ENCODE measurements at regions not wholly inside any gene's neighbourhood (a gene's known extent, or its start where the extent isn't known, plus 50 kb on each side); places are given as distances from the start of the nearest gene placed in this dataset.
"Not testable (repeated sequence)": the region's sequence is repeated elsewhere in the genome, so short reads cannot be mapped to it uniquely, and the experiment has no call there.

DNA sequence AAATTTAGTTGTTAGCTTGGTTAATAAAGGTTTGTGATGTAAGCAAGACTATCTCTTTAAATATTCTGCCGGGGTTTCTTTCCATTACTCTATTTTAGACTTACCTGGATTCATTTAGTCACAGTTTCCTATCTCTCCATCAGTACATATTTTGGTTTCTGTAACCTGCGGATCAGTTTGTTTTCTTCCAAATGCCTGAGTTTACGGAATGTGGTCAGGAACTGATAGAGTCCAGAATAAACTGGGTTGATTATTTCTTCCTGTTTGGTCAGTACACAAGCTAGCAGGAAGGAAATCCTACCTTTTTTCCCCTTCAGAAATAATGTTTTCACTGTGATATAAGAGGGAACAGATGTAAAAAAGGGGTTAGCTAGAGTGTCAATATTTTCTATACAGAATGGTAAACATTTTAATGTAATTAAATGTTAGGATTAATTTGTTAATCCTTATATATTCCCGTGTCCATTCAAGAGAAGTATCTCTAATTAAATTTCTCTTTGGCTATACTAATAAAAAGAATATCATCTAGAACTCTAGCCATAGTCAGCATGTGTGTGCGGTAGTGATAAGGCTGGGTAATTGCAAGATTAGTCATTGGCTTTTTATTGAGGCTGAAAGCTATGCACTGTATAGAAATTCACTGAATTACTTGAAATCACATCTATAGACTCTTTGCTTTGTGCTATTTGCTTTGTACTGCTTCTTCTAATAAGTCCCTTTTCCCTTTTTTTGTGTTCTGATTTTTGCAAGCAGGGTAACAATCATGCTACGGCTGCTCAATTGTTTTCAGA is 144.7 kb upstream of the ADGRL4 start:
- H3K4me3 ChIP-seq = no peak overlapping the region
- no peak for DNase-seq
- no peaks in the 10 kb centered on the region for H3K9me3 ChIP-seq (replicated peaks)
- intact Hi-C loops (cut with micrococcal nuclease) = no loop called here
- no peaks in the 10 kb centered on the region for H3K27me3 ChIP-seq (ENCODE audit: low read depth)
- H3K4me1 ChIP-seq = peaks cover 4% of the 10 kb centered on the region
- H3K27ac ChIP-seq (replicated peaks) = no peak overlapping the region
- TF ChIP-seq, protein P1, sequence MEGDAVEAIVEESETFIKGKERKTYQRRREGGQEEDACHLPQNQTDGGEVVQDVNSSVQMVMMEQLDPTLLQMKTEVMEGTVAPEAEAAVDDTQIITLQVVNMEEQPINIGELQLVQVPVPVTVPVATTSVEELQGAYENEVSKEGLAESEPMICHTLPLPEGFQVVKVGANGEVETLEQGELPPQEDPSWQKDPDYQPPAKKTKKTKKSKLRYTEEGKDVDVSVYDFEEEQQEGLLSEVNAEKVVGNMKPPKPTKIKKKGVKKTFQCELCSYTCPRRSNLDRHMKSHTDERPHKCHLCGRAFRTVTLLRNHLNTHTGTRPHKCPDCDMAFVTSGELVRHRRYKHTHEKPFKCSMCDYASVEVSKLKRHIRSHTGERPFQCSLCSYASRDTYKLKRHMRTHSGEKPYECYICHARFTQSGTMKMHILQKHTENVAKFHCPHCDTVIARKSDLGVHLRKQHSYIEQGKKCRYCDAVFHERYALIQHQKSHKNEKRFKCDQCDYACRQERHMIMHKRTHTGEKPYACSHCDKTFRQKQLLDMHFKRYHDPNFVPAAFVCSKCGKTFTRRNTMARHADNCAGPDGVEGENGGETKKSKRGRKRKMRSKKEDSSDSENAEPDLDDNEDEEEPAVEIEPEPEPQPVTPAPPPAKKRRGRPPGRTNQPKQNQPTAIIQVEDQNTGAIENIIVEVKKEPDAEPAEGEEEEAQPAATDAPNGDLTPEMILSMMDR (IDR thresholded peaks at IDR 0.05; ENCODE audit: borderline replicate concordance) = no peak
- H3K36me3 ChIP-seq = no peaks in the 10 kb centered on the region

DNA sequence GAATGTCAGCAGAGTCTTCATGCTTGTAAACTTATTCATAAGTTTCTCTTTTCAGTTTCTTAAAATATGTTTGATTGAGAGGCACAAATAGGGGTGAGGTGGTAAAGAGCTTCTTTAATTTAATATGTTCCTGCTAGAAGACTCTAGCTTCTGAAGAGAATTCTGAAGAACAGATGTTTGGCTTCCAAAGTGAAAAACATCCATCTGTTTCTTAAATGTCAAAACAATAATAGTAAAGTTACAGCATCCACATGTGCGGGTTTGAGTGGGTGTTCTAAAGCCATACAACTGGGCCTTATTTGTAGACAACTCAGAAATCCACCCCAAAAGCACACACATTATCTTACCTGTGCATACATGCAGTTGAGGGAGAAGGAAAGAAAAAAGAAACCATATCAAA is 144.0 kb upstream of the ADGRL4 start:
- no peaks in the 10 kb centered on the region for H3K27me3 ChIP-seq (ENCODE audit: low read depth)
- no peaks in the 10 kb centered on the region for H3K9me3 ChIP-seq (replicated peaks)
- H3K36me3 ChIP-seq = no peaks in the 10 kb centered on the region
- peaks cover 4% of the 10 kb centered on the region for H3K4me1 ChIP-seq
- intact Hi-C loops (cut with micrococcal nuclease) = no loop called here
- H3K27ac ChIP-seq (replicated peaks) = no peak overlapping the region
- H3K4me3 ChIP-seq = no peak overlapping the region
- no peak for DNase-seq
- TF ChIP-seq, protein P1 (IDR thresholded peaks at IDR 0.05; ENCODE audit: borderline replicate concordance) = no peak

DNA sequence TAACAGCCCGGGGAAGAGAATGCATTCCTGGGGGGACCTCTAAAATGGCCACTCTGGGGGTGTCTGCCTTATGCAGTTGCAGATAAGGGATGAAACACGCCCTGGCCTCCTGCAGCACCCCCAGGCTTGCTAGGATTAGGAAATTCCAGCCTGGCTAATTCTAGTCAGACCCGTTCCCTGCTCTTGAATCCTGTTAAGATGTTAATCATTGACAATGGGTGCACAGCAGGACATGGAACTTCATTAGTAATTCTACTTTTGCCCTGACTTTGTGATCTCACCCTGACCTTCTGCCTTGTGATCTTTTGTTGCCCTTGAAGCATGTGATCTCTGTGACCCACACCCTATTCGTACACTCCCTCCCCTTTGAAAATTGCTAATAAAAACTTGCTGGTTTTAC is 131.7 kb upstream of the ADGRL4 start:
- H3K27me3 ChIP-seq (ENCODE audit: low read depth); DNase-seq; intact Hi-C loops (cut with micrococcal nuclease); H3K4me3 ChIP-seq; H3K4me1 ChIP-seq; H3K27ac ChIP-seq (replicated peaks); H3K36me3 ChIP-seq: not testable (repeated sequence)
- peaks cover 26% of the 10 kb centered on the region for H3K9me3 ChIP-seq (replicated peaks)

DNA sequence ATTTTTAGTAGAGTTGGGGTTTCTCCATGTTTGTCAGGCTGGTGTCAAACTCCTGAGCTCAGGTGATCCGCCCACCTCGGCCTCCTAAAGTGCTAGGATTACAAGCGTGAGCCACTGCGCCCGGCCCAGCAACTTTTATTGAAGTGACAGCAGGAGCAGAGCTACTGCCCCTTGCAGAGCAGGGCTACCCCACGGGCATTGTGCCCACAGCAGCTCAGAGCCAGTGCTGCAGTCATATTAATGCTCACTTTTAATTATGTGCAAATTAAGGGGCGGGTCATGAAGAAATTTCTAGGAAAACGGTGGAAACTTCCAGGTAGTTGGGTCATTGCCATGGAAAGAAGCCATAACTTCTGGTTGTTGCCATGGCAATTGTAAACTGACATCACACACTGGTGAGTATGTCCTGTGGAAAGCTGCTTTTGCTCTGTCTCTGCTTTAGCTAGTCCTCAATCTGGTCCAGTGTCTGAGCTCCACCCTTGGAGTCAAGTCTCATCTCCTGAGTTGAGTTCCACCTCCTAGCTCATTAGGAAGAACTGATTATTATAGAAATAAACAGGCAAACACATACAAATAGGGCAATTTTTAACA is 127.3 kb upstream of the ADGRL4 start:
- intact Hi-C loops (cut with micrococcal nuclease) = no loop called here
- H3K9me3 ChIP-seq (replicated peaks) = peaks cover 18% of the 10 kb centered on the region
- H3K36me3 ChIP-seq = no peaks in the 10 kb centered on the region
- no peak overlapping the region for H3K4me3 ChIP-seq
- TF ChIP-seq, protein P1 (IDR thresholded peaks at IDR 0.05; ENCODE audit: borderline replicate concordance) = no peak
- no peaks in the 10 kb centered on the region for H3K27me3 ChIP-seq (ENCODE audit: low read depth)
- H3K27ac ChIP-seq (replicated peaks) = no peak overlapping the region
- no peak for DNase-seq
- H3K4me1 ChIP-seq = no peaks in the 10 kb centered on the region

GRCh38 chr1:79131626-79132025 is 125.1 kb upstream of the ADGRL4 start:
- intact Hi-C loops (cut with micrococcal nuclease) = no loop called here
- TF ChIP-seq, protein P1 (IDR thresholded peaks at IDR 0.05; ENCODE audit: borderline replicate concordance) = no peak
- Histone ChIP-seq H3K9me3 (replicated peaks) (no peaks in the 10 kb centered on the region), H3K36me3 (no peaks in the 10 kb centered on the region), H3K4me3 (no peak overlapping the region), H3K4me1 (no peaks in the 10 kb centered on the region), H3K27ac (replicated peaks) (no peak overlapping the region), H3K27me3 (ENCODE audit: low read depth) (no peaks in the 10 kb centered on the region)
- DNase-seq = no peak

DNA sequence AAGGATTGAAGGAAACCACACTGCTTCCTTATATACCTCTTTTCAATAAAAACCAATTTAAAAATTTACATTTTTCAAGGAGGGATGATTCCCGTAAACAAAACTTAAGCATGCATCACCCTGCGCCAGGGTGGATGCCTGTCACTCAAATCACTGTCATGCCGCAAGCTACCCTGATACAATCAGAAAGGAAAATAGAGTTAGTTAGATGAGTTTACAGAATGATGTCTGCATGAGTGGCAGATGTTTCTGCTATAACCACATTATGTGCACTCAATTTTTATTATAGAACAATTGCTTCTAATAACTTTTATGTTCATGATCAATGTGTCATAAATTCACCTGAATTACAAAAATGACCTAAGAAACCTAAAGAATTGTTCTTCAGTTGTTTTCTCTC is 123.4 kb upstream of the ADGRL4 start:
- no peaks in the 10 kb centered on the region for H3K27me3 ChIP-seq (ENCODE audit: low read depth)
- H3K4me3 ChIP-seq = no peak overlapping the region
- H3K4me1 ChIP-seq = no peaks in the 10 kb centered on the region
- no peaks in the 10 kb centered on the region for H3K9me3 ChIP-seq (replicated peaks)
- no peak for DNase-seq
- intact Hi-C loops (cut with micrococcal nuclease) = no loop called here
- TF ChIP-seq, protein P1 (IDR thresholded peaks at IDR 0.05; ENCODE audit: borderline replicate concordance) = no peak
- H3K36me3 ChIP-seq = no peaks in the 10 kb centered on the region
- no peak overlapping the region for H3K27ac ChIP-seq (replicated peaks)
